ENCODE measurements at regions not wholly inside any gene's neighbourhood (a gene's known extent, or its start where the extent isn't known, plus 50 kb on each side); places are given as distances from the start of the nearest gene placed in this dataset.

- TF ChIP-seq, protein P1, sequence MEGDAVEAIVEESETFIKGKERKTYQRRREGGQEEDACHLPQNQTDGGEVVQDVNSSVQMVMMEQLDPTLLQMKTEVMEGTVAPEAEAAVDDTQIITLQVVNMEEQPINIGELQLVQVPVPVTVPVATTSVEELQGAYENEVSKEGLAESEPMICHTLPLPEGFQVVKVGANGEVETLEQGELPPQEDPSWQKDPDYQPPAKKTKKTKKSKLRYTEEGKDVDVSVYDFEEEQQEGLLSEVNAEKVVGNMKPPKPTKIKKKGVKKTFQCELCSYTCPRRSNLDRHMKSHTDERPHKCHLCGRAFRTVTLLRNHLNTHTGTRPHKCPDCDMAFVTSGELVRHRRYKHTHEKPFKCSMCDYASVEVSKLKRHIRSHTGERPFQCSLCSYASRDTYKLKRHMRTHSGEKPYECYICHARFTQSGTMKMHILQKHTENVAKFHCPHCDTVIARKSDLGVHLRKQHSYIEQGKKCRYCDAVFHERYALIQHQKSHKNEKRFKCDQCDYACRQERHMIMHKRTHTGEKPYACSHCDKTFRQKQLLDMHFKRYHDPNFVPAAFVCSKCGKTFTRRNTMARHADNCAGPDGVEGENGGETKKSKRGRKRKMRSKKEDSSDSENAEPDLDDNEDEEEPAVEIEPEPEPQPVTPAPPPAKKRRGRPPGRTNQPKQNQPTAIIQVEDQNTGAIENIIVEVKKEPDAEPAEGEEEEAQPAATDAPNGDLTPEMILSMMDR (conservative IDR thresholded peaks at IDR 0.05; ENCODE audit: low read length) = peak; percentile 33; the same call in 1 of the 2 replicates
- no peak for TF ChIP-seq EZH2phosphoT487 (IDR thresholded peaks at IDR 0.05; ENCODE audit: borderline replicate concordance)
These were observed 58.3 kb upstream of the ACOT11 start for GRCh38 chr1:54489627-54490250.

All from Loucy (cell line).